HG03175 (cell line): ENCODE measurements at regions not wholly inside any gene's neighbourhood (a gene's known extent, or its start where the extent isn't known, plus 50 kb on each side); places are given as distances from the start of the nearest gene placed in this dataset.
"Not testable (repeated sequence)": the region's sequence is repeated elsewhere in the genome, so short reads cannot be mapped to it uniquely, and the experiment has no call there.

Experiments
- ATAC-seq: cut with Tn5 transposase; IDR thresholded peaks from one replicate; pipeline ENCODE4 v1.9.1; 2021; ENCODE audit warnings: mild to moderate bottlenecking, moderate library complexity; ENCODE audit not compliant: unreplicated experiment

- no peak for ATAC-seq
These were observed 286.4 kb downstream of the PRDM5 start for GRCh38 chr4:120636120-120636630.

GRCh38 chr4:120633810-120634209 lies 288.7 kb downstream of the PRDM5 start:
- no peak for ATAC-seq

- ATAC-seq: no peak
These were observed 292.1 kb downstream of the PRDM5 start for GRCh38 chr4:120630427-120630826.

GRCh38 chr4:120629546-120630108 lies 292.9 kb downstream of the PRDM5 start:
- ATAC-seq: no peak

DNA sequence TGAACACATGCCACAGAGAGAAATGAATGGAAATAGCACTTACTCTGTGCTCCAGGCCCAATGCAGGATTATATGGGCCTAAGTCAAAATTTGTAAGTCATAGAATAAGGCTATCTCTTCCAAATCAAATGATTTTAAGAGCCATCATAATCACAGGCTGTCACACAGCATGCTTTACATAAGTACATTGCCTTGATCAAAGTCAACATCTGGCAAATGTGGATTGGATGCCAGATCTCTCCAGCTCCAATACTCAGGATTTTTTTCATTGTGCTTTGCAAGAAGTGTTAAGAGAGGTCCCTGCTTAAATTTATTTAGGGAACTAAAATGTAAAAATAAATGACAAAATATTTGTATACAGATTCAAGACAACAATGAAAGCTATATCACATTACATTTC lies 299.9 kb downstream of the PRDM5 start:
- no peak for ATAC-seq

DNA sequence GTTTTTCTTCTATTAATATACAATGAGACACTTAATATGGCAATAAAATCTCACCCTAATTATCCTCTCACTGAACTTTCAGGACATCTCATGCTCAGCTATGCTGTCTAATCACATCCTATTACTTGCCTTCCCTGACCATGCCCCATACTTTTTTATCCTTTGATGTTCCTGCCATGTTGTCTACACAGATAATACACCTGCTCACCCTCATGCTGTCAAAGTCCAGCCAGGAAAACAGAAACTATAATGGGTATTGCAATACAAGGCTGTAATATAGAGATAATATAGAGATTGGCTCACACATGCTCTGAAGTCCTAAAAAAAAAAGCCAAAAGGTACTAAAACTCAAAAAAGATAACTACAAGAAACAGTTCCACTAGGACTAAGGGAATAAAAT lies 305.4 kb downstream of the PRDM5 start:
- no peak for ATAC-seq

DNA sequence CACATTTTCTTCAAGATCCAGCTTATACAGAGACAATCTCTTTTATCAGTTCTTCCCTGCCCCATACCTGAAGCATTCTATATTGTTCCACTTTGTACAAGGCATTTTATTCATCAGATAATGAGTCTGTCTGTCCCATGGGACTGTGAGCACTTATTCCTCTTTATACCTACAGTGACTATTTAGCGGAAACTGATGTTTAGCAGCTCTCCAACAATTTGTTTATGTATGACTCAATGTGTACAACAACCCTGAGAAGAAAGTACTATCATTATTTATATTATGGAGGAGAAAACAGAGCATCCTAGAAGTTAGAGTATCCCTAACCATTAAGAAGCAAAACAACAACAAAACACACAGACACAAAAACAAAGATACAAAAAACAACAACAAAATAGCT lies 306.5 kb downstream of the PRDM5 start:
- ATAC-seq: no peak

GRCh38 chr4:120613778-120614177 lies 308.7 kb downstream of the PRDM5 start:
- ATAC-seq: no peak

DNA sequence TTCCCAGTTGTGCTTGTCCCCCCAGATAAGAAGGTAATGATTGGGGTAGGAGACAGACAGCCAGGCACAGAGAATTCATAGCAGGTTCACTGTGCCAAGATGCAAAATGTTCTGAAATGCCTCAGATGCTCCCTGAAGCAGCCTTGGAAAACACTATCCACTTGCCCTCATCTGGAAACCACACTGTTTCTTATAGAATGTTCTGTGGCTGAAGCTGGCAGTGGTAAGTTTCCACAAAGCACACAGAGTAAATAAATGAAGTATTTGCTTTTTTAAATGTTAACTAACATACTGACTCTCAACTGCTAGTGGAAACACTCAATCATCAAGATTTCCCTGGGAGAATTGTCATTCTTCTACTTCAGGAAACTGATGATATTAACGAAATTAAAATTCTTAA lies 311.4 kb downstream of the PRDM5 start:
- no peak for ATAC-seq

GRCh38 chr4:120591038-120591437 lies 331.5 kb downstream of the PRDM5 start:
- ATAC-seq: no peak

DNA sequence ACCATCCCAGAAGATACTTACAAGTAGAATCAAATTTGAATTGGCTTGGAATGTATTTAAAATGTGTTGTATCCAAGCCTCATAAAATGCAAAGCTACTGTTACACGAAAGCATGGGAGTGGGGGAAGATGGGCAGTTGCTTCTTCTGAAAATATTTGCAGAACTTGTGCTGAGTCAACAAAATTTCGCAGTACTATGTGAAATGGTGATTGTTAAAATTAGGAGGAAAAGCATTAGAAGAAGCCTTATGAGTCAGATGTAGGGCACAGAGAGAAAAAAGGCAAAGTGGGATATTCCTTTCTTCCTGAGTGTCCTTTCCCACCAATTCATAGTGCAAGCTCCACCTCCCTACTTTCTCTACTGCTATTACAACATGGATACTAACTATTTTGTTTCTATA lies 332.7 kb downstream of the PRDM5 start:
- no peak for ATAC-seq

- ATAC-seq: no peak
These were observed 353.8 kb downstream of the PRDM5 start for GRCh38 chr4:120568731-120569130.

- no peak for ATAC-seq
These were observed 360.9 kb downstream of the PRDM5 start for GRCh38 chr4:120561648-120562047.

GRCh38 chr4:120557372-120557771 lies 365.2 kb downstream of the PRDM5 start:
- ATAC-seq: no peak

- no peak for ATAC-seq
These were observed 367.5 kb downstream of the PRDM5 start for GRCh38 chr4:120555058-120555457.

DNA sequence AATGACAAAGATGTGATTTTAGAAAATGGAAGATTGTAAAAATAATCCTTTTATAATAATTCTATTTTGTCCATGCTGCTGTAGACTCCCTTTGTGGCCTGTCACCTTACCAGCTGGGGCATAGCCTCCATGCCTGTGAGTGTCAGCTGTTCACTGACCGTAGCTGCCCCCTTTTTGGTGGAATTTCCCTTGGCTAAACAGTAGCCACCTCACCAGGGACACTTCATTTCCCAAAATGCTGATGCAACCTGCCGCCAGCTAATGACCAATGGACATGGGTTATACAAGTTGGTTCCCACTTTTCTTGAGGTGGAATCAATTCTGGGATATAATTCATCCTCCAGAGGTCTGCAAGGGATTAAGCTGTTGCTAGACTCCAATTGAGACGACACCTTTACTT lies 368.4 kb downstream of the PRDM5 start:
- ATAC-seq: no peak

DNA sequence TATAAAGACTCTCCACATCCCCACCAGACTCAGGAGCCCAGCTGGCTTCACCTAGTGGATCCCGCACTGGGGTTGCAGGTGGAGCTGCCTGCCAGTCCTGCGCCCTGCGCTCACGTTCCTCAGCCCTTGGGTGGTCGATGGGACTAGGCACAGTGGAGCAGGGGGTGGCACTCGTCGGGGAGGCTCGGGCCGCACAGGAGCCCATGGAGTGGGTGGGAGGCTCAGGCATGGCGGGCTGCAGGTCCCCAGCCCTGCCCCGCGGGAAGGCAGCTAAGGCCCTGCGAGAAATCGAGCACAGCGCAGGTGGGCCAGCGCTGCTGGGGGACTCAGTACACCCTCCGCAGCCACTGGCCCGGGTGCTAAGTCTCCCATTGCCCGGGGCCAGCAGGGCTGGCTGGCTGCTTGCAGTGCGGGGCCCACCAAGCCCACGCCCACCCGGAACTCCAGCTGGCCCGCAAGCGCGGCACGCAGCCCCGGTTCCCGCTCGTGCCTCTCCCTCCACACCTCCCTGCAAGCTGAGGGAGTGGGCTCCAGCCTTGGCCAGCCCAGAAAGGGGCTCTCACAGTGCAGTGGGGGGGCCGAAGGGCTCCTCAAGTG lies 371.8 kb downstream of the PRDM5 start:
- not testable (repeated sequence) for ATAC-seq

GRCh38 chr4:120549011-120549570 lies 373.4 kb downstream of the PRDM5 start:
- no peak for ATAC-seq

GRCh38 chr4:120545391-120545790 lies 377.1 kb downstream of the PRDM5 start:
- ATAC-seq: no peak

DNA sequence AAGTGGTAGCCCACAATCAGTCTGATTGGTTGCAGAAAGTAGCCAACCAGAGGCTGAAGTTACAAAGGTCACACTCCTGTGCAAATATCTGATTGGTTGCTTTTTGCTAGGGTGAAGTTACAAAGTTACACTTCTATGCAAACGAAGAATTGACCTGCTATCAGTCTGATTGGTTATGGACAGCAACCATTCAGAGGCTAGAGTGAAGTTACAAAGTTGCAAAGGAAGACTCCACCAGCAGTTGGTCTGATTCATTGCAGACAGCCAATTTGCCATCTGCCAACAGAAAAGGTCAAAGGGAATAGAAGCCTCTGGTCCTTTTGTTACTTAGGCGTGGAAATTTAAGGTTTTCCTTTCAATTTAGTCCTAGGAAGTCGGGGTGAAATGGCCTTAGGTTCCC lies 377.7 kb downstream of the PRDM5 start:
- ATAC-seq: no peak

GRCh38 chr4:120540625-120541024 lies 381.9 kb downstream of the PRDM5 start:
- no peak for ATAC-seq

DNA sequence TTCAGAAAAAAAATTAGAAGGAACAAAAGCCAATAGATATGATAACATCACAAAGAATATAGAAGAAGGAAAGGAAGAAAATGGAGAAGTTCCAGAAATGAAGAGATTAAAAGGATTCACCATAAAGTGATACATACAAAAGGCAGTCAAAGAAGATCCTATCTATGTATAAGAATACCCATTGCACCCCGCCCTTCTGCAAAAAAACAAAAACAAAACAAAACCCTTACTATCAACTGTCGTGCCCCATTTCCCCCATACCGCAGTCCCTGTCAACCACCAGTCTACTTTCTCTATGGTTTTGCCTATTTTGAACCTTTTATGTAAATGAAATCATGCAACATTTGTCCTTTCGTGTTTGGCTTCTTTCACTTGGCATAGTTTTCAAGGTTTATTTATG lies 385.6 kb downstream of the PRDM5 start:
- no peak for ATAC-seq

- no peak for ATAC-seq
These were observed 394.1 kb downstream of the PRDM5 start for GRCh38 chr4:120528428-120528827.
